Mammary epithelial cell (primary cell): ENCODE measurements at regions not wholly inside any gene's neighbourhood (a gene's known extent, or its start where the extent isn't known, plus 50 kb on each side); places are given as distances from the start of the nearest gene placed in this dataset.

Experiments used
- EZH2 ChIP-seq: IDR thresholded peaks from 2 replicates; pipeline ENCODE4 v1.6.1; 2012; ENCODE audit warnings: low read length, inconsistent platforms, borderline replicate concordance
- TF ChIP-seq, protein P1 (sequence below), 2 donors: IDR thresholded peaks in 1 of 2; conservative IDR thresholded peaks in 1 of 2; 2 replicates each; pipeline ENCODE4 v1.5.1; 2011 to 2012; ENCODE audit warnings: inconsistent platforms in 2 of 2, low read length in 2 of 2, mild to moderate bottlenecking in 2 of 2, control low read depth in 1 of 2, low read depth in 1 of 2; ENCODE audit not compliant: insufficient read depth in 1 of 2; ENCODE audit errors: extremely low read depth in 1 of 2

DNA sequence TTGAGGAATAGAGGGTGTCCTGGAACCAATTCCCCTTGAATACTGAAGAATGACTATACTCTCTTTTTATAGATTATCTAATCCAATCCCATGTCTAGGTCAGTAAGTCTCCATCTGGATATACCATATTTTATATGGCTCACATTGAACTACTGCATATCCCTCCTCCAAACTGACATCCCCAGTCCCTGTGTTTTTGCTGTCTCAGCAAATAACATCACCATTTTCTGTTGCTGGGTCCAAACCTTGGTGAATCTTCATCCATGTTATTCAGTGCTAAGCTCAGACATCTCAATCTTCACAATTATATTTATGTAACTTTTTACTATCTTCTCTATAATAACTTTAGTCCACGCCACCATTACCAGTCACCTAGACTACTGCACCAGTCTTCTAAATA is 269.6 kb upstream of the CNTNAP4 start:
- TF ChIP-seq, protein P1, sequence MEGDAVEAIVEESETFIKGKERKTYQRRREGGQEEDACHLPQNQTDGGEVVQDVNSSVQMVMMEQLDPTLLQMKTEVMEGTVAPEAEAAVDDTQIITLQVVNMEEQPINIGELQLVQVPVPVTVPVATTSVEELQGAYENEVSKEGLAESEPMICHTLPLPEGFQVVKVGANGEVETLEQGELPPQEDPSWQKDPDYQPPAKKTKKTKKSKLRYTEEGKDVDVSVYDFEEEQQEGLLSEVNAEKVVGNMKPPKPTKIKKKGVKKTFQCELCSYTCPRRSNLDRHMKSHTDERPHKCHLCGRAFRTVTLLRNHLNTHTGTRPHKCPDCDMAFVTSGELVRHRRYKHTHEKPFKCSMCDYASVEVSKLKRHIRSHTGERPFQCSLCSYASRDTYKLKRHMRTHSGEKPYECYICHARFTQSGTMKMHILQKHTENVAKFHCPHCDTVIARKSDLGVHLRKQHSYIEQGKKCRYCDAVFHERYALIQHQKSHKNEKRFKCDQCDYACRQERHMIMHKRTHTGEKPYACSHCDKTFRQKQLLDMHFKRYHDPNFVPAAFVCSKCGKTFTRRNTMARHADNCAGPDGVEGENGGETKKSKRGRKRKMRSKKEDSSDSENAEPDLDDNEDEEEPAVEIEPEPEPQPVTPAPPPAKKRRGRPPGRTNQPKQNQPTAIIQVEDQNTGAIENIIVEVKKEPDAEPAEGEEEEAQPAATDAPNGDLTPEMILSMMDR (conservative IDR thresholded peaks at IDR 0.05 in 1 of 2, IDR thresholded peaks at IDR 0.05 in 1 of 2; ENCODE audit: extremely low read depth in 1 of 2, insufficient read depth in 1 of 2, low read depth in 1 of 2, low read length in 2 of 2) = no peak
- no peak for TF ChIP-seq EZH2
